ENCODE measurements at regions not wholly inside any gene's neighbourhood (a gene's known extent, or its start where the extent isn't known, plus 50 kb on each side); places are given as distances from the start of the nearest gene placed in this dataset.
"Not testable (repeated sequence)": the region's sequence is repeated elsewhere in the genome, so short reads cannot be mapped to it uniquely, and the experiment has no call there.

- DNase-seq (no peak), ATAC-seq (no peak)
- Histone ChIP-seq H3K4me1 (no peaks in the 10 kb centered on the region), H3K27me3 (no peaks in the 10 kb centered on the region), H3K4me3 (no peak overlapping the region), H3K36me3 (no peaks in the 10 kb centered on the region), H3K27ac (no peak overlapping the region), H3K9me3 (no peaks in the 10 kb centered on the region)
- no peak for TF ChIP-seq CTCF (IDR thresholded peaks at IDR 0.05)
- TF ChIP-seq POLR2A (IDR thresholded peaks at IDR 0.05), result no peak
- intact Hi-C loops (cut with DNase I), result no loop called here
- 36% methylated on average over 1 of the region's 1 CpG for WGBS (ENCODE audit: insufficient coverage, low coverage, low lambda C conversion rate, missing lambda C conversion rate)
Measured at GRCh38 chr2:132270255-132270654, 108.5 kb upstream of the ANKRD30BL start.

- H3K27me3 ChIP-seq, result no peaks in the 10 kb centered on the region
- no peak for ATAC-seq
- TF ChIP-seq CTCF (IDR thresholded peaks at IDR 0.05), result no peak
- no peak for TF ChIP-seq POLR2A (IDR thresholded peaks at IDR 0.05)
Measured at GRCh38 chr2:132270981-132271546, 109.3 kb upstream of the ANKRD30BL start.

GRCh38 chr2:132271794-132272193 lies 110.0 kb upstream of the ANKRD30BL start:
- ATAC-seq; H3K4me3 ChIP-seq; intact Hi-C loops (cut with DNase I); H3K27ac ChIP-seq; H3K27me3 ChIP-seq; DNase-seq; H3K9me3 ChIP-seq; H3K4me1 ChIP-seq; H3K36me3 ChIP-seq: not testable (repeated sequence)
- 80% methylated on average over 10 of the region's 11 CpGs for WGBS (ENCODE audit: insufficient coverage, low coverage, low lambda C conversion rate, missing lambda C conversion rate)

More at GRCh38 chr2:132270981-132271546, 109.3 kb upstream of the ANKRD30BL start:
- Histone ChIP-seq H3K4me3 (no peak overlapping the region), H3K9me3 (no peaks in the 10 kb centered on the region), H3K4me1 (no peaks in the 10 kb centered on the region), H3K36me3 (no peaks in the 10 kb centered on the region), H3K27ac (no peak overlapping the region)
- intact Hi-C loops (cut with DNase I), result no loop called here
- DNase-seq, result no peak

- Histone ChIP-seq H3K9me3 (no peaks in the 10 kb centered on the region), H3K27ac (no peak overlapping the region), H3K36me3 (no peaks in the 10 kb centered on the region), H3K4me3 (no peak overlapping the region), H3K4me1 (no peaks in the 10 kb centered on the region), H3K27me3 (no peaks in the 10 kb centered on the region)
- no peak for DNase-seq
- ATAC-seq, result no peak
- WGBS (ENCODE audit: insufficient coverage, low coverage, low lambda C conversion rate, missing lambda C conversion rate), result 76% methylated on average over 13 of the region's 14 CpGs
- intact Hi-C loops (cut with DNase I), result no loop called here
- no peak for TF ChIP-seq POLR2A (IDR thresholded peaks at IDR 0.05)
- TF ChIP-seq CTCF (IDR thresholded peaks at IDR 0.05), result no peak
Measured at GRCh38 chr2:132272713-132273112, 111.0 kb upstream of the ANKRD30BL start.

GRCh38 chr2:132273585-132273984 lies 111.8 kb upstream of the ANKRD30BL start:
- H3K27me3 ChIP-seq; H3K36me3 ChIP-seq; H3K4me3 ChIP-seq; H3K9me3 ChIP-seq; ATAC-seq; H3K4me1 ChIP-seq; DNase-seq; intact Hi-C loops (cut with DNase I); H3K27ac ChIP-seq: not testable (repeated sequence)
- 84% methylated on average over 22 of the region's 23 CpGs for WGBS (ENCODE audit: insufficient coverage, low coverage, low lambda C conversion rate, missing lambda C conversion rate)

- 74% methylated on average over 10 of the region's 10 CpGs for WGBS (ENCODE audit: insufficient coverage, low coverage, low lambda C conversion rate, missing lambda C conversion rate)
- no peaks in the 10 kb centered on the region for H3K27me3 ChIP-seq
- ATAC-seq (no peak), DNase-seq (no peak)
- H3K36me3 ChIP-seq, result no peaks in the 10 kb centered on the region
- intact Hi-C loops (cut with DNase I), result no loop called here
- no peak overlapping the region for H3K27ac ChIP-seq
- TF ChIP-seq POLR2A (IDR thresholded peaks at IDR 0.05) (no peak), CTCF (IDR thresholded peaks at IDR 0.05) (no peak)
- H3K4me3 ChIP-seq, result no peak overlapping the region
- no peaks in the 10 kb centered on the region for H3K9me3 ChIP-seq
- no peaks in the 10 kb centered on the region for H3K4me1 ChIP-seq
Measured at GRCh38 chr2:132274000-132274399, 112.2 kb upstream of the ANKRD30BL start.

Measured in right lobe of liver (tissue), 6 donors.